ENCODE measurements at regions not wholly inside any gene's neighbourhood (a gene's known extent, or its start where the extent isn't known, plus 50 kb on each side); places are given as distances from the start of the nearest gene placed in this dataset.
"Not testable (repeated sequence)": the region's sequence is repeated elsewhere in the genome, so short reads cannot be mapped to it uniquely, and the experiment has no call there.

DNA sequence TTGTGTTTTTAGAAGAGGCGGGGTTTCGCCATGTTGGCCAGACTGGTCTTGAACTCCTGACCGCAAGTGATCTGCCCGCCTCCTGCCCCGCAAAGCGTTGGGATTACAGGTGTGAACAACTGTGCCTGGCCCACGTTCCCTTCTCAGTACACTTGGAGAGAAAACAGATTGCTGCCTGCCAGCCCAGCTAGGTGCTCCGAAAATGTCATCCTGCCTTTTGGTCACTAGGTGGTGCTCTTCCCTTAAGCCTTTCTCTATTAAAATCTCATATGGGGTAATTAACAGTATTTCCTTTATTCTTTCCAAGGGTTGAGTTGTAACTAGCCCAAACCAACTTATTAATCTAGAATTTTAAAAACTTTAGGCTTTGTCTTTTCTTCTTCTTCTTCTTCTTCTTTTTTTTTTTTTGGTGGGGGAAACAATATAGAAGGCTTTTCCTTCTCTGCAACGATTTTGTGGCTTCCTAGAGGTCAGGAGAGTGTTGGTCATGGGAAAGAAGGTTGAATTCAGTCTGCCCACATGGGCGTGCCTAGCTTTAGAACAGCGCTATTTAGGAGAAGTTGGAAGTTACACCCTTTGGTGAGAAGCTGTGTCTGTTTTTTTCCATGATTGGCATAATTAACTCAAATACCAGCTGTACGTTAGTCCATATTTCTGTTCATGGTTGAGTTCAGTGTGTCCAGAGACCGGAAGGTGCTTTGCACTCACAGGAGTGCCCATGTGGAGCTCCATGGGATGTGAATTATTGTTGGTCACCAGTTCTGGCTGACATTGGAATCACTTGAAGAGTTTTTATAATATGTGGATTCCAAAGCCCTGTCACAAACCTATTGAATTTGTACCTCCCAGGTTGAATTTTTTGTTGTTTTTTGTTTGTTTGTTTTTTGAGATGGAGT is 110.1 kb downstream of the LAT start:
- peak; percentile 88 for ATAC-seq
- intact Hi-C loops (cut with micrococcal nuclease); DNase-seq: not testable (repeated sequence)

DNA sequence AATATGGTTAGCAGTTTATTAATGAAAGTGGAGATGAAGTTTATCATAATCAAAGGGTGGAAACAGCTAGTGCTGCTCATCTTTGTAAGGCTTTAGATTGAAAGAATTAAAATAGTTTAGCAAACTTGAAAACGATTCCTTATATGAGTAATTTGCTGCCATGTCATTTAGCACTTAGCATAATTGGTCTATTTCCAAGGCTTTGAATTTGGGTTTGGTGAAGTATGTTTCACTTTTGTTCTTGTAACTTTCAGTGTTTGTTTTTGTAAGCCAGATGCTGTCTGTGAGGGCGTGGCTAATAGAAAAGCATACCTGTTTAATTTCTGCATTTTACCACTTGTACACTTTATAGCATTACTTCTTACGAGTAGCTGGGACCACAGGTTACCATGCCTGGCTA is 109.5 kb downstream of the LAT start:
- DNase-seq; ATAC-seq; intact Hi-C loops (cut with micrococcal nuclease): not testable (repeated sequence)

DNA sequence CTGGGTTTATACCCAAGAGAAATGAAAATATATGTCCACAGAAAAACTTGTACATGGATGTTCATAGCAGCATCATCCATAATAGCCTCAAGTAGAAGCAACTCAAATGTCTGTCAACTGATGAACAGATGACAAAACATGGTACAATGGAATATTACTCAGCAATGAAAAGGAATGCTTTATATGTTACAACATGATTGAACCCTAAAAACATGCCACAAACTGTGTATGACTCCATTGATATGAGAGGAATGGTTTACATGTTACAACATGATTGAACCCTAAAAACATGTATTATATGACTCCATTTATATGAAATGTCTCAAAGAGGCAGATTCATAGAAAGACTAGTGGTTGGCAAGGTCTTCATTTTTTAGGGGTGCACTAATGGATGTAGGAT is 104.8 kb downstream of the LAT start:
- intact Hi-C loops (cut with micrococcal nuclease); ATAC-seq; DNase-seq: not testable (repeated sequence)

- DNase-seq; ATAC-seq; intact Hi-C loops (cut with micrococcal nuclease): not testable (repeated sequence)
Measured at GRCh38 chr16:29087673-29088072, 102.8 kb downstream of the LAT start.

DNA sequence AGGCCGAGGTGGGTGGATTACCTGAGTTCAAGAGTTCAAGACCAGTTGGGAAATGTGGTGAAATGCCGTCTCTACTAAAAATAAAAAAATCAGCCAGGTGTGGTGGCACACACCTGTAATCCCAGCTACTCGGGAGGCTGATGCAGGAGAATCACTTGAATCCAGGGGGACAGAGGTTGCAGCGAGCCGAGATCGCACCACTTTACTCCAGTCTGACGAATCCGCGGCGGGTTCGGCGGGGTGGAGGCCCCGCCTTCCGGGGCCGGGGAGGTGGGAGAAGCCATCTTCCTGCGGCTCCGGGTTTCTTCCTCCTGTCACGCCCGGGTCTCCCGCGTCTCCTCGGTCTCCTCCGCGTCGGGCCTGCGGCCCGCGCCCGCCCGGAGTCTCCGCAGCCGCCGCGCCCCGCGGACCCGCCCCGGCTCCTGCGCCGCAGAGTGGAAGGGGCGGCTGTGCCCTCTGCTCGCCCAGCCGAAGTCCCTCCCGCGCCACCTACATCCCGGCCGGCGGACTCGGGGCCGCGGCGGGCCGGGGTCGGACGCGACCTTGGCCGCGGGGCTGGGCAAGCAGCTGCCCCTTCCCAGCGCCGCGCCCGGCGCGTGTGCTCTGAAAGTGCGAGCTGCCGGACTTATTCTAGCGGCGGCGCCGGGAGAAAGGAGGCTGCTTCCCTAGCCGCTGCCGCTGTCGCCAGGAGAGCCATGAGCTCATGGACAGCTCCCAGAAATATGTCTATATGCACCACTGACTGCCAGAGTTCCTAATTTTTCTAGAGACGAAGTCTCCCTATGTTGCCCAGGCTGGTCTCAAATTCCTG is 97.2 kb downstream of the LAT start:
- intact Hi-C loops (cut with micrococcal nuclease): not testable (repeated sequence)
- ATAC-seq (peak; percentile 85), DNase-seq (peak; percentile 39)

GRCh38 chr16:29074554-29075402 is 89.9 kb downstream of the LAT start:
- intact Hi-C loops (cut with micrococcal nuclease): not testable (repeated sequence)
- ATAC-seq (peak; percentile 98), DNase-seq (peak; percentile 49)

- ATAC-seq; DNase-seq; intact Hi-C loops (cut with micrococcal nuclease): not testable (repeated sequence)
Measured at GRCh38 chr16:29062235-29062634, 77.4 kb downstream of the LAT start.

GRCh38 chr16:29061467-29061921 is 76.6 kb downstream of the LAT start:
- intact Hi-C loops (cut with micrococcal nuclease); DNase-seq: not testable (repeated sequence)

DNA sequence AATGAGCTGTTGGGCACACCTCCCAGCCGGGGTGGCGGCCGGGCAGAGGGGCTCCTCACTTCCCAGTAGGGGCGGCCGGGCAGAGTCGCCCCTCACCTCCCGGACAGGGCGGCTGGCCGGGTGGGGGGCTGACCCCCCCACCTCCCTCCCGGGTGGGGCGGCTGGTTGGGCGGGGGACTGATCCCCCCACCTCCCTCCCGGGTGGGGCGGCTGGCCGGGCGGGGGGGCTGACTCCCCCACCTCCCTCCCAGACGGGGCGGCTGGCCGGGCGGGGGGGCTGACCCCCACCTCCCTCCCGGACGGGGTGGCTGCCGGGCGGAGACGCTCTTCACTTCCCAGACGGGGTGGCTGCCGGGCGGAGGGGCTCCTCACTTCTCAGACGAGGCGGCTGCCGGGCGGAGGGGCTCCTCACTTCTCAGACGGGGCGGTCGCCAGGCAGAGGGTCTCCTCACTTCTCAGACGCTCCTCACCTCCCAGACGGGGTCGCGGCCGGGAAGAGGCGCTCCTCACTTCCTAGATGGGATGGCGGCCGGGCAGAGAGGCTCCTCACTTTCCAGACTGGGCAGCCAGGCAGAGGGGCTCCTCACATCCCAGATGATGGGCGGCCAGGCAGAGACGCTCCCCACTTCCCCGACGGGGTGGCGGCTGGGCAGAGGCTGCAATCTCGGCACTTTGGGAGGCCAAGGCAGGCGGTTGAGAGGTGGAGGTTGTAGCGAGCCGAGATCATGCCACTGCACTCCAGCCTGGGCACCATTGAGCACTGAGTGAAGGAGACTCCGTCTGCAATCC is 75.4 kb downstream of the LAT start:
- ATAC-seq; intact Hi-C loops (cut with micrococcal nuclease); DNase-seq: not testable (repeated sequence)

More at GRCh38 chr16:29061467-29061921, 76.6 kb downstream of the LAT start:
- not testable (repeated sequence) for ATAC-seq

DNA sequence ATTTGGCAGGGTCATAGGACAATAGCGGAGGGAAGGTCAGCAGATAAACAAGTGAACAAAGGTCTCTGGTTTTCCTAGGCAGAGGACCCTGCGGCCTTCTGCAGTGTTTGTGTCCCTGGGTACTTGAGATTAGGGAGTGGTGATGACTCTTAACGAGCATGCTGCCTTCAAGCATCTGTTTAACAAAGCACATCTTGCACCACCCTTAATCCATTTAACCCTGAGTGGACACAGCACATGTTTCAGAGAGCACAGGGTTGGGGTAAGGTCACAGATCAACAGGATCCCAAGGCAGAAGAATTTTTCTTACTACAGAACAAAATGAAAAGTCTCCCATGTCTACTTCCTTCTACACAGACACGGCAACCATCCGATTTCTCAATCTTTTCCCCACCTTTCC is 74.7 kb downstream of the LAT start:
- DNase-seq; ATAC-seq; intact Hi-C loops (cut with micrococcal nuclease): not testable (repeated sequence)
